NCI-H345 treated with DMSO at 0.1 percent for 48 hours (cell line): ENCODE measurements at regions not wholly inside any gene's neighbourhood (a gene's known extent, or its start where the extent isn't known, plus 50 kb on each side); places are given as distances from the start of the nearest gene placed in this dataset.

Source experiments
- DNase-seq: peaks from one replicate; lab custom pipeline; 2025; ENCODE audit not compliant: unreplicated experiment; lab: John Stamatoyannopoulos, UW

DNA sequence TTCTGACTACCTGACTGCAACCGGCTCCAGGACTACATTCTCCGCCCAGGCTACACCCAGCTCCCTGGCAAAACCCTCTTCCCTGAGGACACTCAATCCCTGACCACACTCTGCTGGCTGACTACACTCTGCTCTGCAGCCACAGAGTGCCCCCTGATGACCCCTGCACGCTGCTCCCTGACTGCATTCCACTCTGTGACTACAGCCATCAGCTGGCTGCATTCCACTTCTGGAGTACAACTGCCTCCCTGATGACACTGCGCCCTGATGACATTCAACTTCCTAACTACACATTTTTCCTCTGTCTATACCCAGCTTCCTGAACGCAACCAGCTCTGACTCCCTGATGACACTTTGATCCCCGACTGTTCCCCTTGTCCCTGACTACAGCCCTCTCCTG lies 71.3 kb upstream of the NRXN1 start:
- no peak for DNase-seq

DNA sequence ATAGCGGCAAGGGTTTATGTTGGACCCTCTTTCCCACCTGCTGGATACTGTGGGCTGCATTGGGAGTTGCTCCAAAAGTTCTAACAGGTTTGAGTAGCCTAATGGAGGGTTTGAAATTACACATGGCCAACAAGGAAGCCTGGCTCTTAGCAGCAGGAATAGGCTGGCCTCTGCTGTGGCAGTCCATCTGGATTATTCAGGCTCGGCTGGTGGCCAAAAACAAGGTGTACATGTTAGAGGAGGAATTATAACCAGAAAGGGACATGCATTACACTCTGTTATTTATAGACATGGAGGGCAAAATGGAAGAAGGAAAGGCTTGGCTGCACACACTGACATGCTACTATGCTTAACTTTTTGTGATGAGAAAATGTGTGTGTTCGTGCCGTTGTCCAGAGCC lies 61.1 kb upstream of the NRXN1 start:
- DNase-seq = no peak

DNA sequence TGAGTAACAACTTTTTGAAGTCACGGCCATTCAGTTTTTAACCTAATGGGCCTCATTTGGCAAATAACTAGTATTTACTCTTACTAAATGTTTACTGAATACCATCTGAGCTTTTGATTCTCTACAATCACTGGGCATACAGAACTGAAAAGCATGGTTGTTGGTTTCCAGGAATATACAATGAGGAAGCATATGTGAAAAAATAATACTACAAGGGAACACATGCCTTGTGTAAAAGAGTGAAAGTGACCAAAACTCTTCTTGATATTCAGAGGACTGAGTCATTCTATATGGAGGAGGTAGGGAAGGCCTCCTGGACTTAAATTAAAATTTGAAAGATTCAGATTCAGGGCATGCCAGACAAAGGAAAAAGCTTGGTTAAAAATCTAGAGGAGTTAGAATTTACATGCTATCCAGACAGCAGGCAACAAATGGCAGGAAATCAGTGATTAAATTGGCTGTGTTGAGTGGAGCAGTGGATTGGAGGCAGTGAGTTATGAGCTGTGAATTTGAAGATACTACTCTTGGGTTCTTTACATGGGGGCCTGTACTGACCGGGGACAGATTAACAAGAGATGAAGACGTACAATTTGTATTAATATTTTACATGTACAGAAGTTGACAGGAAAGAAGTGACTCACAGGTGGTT lies 53.6 kb upstream of the NRXN1 start:
- DNase-seq = no peak

DNA sequence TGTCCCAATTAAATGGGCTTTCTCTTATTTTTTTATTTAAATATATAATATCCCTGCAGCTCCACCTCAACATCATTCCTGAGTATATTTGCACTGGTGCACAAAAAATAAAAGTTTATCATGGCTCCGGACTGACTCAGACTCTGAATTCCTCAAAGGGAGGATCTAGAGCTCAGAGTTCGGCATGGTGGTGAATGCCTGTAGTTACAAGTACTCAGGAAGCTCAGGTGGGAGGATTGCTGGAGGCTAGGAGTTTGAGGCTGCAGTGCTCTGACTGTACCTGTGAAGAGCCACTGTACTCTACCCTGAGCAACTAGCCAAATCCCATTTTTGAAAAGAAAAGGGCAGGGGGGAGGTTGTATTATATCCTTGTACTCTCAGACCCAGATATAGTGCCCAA lies 52.8 kb upstream of the NRXN1 start:
- no peak for DNase-seq
